ENCODE measurements at regions not wholly inside any gene's neighbourhood (a gene's known extent, or its start where the extent isn't known, plus 50 kb on each side); places are given as distances from the start of the nearest gene placed in this dataset.

DNA sequence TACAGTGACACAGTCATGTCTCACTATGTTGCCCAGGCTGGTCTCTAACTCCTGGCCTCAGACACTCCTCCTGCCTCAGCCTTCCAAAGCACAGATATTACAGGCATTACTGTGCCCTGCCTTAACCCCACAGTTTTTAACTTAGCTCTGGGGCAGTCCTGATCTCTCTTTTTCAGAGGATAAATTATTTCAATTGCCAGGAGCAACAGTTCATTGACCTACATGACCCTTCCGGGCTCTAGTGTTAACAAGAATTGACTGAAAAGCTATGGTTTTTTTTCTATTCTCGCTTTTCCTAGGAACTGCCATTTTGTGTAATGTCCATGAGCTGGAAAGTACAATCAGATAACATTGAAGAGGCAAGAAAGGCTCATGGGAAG lies 92.8 kb downstream of the HNRNPLL start:
- TF ChIP-seq, protein P1, sequence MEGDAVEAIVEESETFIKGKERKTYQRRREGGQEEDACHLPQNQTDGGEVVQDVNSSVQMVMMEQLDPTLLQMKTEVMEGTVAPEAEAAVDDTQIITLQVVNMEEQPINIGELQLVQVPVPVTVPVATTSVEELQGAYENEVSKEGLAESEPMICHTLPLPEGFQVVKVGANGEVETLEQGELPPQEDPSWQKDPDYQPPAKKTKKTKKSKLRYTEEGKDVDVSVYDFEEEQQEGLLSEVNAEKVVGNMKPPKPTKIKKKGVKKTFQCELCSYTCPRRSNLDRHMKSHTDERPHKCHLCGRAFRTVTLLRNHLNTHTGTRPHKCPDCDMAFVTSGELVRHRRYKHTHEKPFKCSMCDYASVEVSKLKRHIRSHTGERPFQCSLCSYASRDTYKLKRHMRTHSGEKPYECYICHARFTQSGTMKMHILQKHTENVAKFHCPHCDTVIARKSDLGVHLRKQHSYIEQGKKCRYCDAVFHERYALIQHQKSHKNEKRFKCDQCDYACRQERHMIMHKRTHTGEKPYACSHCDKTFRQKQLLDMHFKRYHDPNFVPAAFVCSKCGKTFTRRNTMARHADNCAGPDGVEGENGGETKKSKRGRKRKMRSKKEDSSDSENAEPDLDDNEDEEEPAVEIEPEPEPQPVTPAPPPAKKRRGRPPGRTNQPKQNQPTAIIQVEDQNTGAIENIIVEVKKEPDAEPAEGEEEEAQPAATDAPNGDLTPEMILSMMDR (IDR thresholded peaks at IDR 0.05; ENCODE audit: insufficient read depth, low read depth, low read length): no peak
- no peak overlapping the region for H3K4me3 ChIP-seq (ENCODE audit: low read depth, low read length)
- no peak for DNase-seq (ENCODE audit: low read depth)

DNA sequence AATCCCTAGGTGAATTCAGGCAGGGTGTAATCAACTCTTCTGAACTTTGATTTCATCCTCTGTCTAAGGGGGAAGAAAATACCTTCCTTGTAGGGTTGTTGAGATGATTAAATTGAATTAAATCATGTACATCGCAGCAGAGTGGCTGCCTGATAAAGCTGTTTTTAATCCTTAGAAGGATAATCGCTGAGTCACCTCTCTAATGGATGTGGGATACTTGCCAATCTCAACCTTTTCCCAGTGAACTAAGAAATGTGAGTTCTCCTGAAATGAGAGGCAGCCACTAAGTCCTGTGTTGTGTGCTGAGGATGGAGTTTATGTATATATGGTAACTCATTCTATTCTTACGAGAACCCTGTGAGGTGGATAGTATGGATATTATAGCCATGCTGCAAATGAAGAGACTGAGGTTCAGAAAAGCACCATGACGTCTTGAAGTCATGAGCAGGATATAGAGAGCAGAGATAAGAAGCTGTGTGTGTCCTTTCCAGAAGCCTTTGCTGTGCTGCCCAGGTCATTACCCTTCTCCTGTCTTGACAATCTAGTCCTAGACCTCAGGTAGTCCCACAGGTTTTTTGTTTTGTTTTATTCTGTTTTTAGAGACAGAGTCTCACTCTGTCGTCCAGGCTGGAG lies 93.3 kb downstream of the HNRNPLL start:
- TF ChIP-seq, protein P1 (IDR thresholded peaks at IDR 0.05; ENCODE audit: insufficient read depth, low read depth, low read length): no peak
- peak; percentile 72 for DNase-seq (ENCODE audit: low read depth)
- H3K4me3 ChIP-seq (ENCODE audit: low read depth, low read length): no peak overlapping the region

GRCh38 chr2:38508311-38509039 lies 94.3 kb downstream of the HNRNPLL start:
- TF ChIP-seq, protein P1 (IDR thresholded peaks at IDR 0.05; ENCODE audit: insufficient read depth, low read depth, low read length): peak; percentile 63
- peak; percentile 93 for DNase-seq (ENCODE audit: low read depth)
- H3K4me3 ChIP-seq (ENCODE audit: low read depth, low read length): no peak overlapping the region

DNA sequence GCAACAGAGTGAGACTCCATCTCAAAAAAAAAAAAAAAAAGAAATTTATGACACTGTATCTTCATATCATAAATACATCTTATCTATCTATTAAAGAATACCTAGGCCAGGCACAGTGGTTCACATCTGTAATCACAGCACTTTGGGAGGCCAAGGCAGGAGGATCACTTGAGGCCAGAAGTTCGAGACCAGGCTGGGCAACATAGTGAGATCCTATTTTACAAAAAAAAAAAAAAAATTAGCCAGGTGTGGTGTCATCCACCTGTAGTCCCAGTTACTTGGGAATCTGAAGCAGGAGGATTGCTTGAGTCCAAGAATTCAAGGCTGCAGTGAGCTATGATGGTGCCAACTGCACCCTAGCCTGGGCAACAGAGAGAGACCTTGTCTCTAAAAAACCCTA lies 95.0 kb downstream of the HNRNPLL start:
- no peak overlapping the region for H3K4me3 ChIP-seq (ENCODE audit: low read depth, low read length)
- TF ChIP-seq, protein P1 (IDR thresholded peaks at IDR 0.05; ENCODE audit: insufficient read depth, low read depth, low read length): no peak
- DNase-seq (ENCODE audit: low read depth): no peak

DNA sequence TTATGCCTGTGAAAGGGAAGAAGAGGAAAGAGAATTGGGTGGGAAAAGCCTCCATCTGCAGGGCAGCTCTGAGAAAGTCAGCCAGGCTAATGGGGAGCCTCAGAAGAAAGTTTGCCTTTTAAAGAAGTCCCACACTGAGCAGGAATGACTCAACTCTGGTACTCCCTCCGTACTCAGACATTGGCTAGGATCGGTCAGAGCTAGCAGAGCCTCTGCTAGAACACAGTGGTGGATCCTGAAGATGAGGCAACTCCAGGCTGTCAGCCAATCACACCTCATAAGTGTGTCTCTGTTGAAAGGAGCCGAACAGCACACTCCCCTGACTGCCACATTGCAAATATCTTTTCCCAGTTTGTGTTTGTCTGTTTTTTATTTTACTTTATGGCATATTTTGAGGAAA lies 96.9 kb downstream of the HNRNPLL start:
- no peak overlapping the region for H3K4me3 ChIP-seq (ENCODE audit: low read depth, low read length)
- DNase-seq (ENCODE audit: low read depth): peak; percentile 83
- TF ChIP-seq, protein P1 (IDR thresholded peaks at IDR 0.05; ENCODE audit: insufficient read depth, low read depth, low read length): no peak

DNA sequence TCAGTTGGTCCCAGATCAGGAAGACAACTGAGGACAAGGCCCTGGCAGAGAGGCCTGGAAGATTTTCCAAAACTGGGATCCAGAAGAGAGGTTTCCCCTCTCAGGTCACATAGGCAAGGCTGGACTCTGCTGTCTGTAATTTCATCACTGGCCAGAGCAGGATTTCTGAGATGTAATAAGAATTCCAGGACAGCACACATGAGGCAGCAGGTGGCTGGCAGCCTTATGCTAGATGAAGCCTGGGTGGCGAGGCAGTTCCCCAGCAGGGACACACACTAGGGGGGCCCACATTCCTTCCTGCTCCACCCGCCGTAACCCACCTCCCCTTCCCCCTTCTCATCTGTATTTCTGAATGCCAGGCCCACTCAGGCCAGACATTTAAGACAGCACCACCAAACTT lies 98.6 kb downstream of the HNRNPLL start:
- no peak overlapping the region for H3K4me3 ChIP-seq (ENCODE audit: low read depth, low read length)
- TF ChIP-seq, protein P1 (IDR thresholded peaks at IDR 0.05; ENCODE audit: insufficient read depth, low read depth, low read length): no peak

More for the DNA sequence above, 98.6 kb downstream of the HNRNPLL start:
- DNase-seq (ENCODE audit: low read depth): no peak
